ENCODE measurements at regions not wholly inside any gene's neighbourhood (a gene's known extent, or its start where the extent isn't known, plus 50 kb on each side); places are given as distances from the start of the nearest gene placed in this dataset.

- Histone ChIP-seq H3K27ac (no peak overlapping the region), H3K4me2 (no peak overlapping the region), H3K9me2 (replicated peaks; ENCODE audit: insufficient read depth) (no peaks in the 10 kb centered on the region), H3K79me2 (no peaks in the 10 kb centered on the region), H3K36me3 (replicated peaks; ENCODE audit: insufficient read depth, low read depth) (no peaks in the 10 kb centered on the region), H3K4me1 (ENCODE audit: insufficient read depth) (peaks cover 4% of the 10 kb centered on the region), H2AFZ (no peak overlapping the region), H3K4me3 (no peak overlapping the region), H4K20me1 (ENCODE audit: insufficient read depth, poor library complexity, severe bottlenecking) (no peaks in the 10 kb centered on the region), H3K9me3 (ENCODE audit: low read depth) (no peaks in the 10 kb centered on the region), H3K27me3 (no peaks in the 10 kb centered on the region)
- no peak for DNase-seq (ENCODE audit: low spot score)
- 88% methylated on average over 3 of the region's 3 CpGs for WGBS (ENCODE audit: low lambda C conversion rate, missing lambda C conversion rate)
- TF ChIP-seq, protein P1, sequence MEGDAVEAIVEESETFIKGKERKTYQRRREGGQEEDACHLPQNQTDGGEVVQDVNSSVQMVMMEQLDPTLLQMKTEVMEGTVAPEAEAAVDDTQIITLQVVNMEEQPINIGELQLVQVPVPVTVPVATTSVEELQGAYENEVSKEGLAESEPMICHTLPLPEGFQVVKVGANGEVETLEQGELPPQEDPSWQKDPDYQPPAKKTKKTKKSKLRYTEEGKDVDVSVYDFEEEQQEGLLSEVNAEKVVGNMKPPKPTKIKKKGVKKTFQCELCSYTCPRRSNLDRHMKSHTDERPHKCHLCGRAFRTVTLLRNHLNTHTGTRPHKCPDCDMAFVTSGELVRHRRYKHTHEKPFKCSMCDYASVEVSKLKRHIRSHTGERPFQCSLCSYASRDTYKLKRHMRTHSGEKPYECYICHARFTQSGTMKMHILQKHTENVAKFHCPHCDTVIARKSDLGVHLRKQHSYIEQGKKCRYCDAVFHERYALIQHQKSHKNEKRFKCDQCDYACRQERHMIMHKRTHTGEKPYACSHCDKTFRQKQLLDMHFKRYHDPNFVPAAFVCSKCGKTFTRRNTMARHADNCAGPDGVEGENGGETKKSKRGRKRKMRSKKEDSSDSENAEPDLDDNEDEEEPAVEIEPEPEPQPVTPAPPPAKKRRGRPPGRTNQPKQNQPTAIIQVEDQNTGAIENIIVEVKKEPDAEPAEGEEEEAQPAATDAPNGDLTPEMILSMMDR (IDR thresholded peaks at IDR 0.05; ENCODE audit: poor library complexity) = no peak
These were observed 198.1 kb upstream of the CPHXL start for GRCh38 chr16:75924397-75924796.

DNA sequence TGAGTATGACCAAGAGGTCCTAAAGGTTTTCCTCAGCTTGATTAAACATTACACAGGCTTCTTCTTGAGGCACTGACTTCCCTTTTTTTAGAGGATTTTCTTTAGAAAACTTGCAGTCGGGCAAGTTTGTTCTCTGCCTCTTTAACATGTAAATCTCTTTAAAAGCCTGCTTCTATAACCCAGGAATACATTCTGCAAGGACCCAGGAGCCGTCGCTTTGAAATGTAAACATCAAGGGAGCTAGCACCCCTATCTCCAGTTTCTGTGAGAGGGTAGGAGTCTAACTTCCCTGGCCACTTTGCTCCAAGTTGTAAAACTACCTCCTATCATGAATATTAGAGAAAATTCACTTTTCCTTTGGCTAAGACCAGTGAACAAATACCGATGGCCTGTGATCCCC is 201.5 kb upstream of the CPHXL start:
- WGBS (ENCODE audit: low lambda C conversion rate, missing lambda C conversion rate) = 24% methylated on average over 4 of the region's 4 CpGs
- Histone ChIP-seq H3K4me1 (ENCODE audit: insufficient read depth) (peaks cover 4% of the 10 kb centered on the region), H3K9me3 (ENCODE audit: low read depth) (no peaks in the 10 kb centered on the region)

GRCh38 chr16:75928295-75928694 is 202.0 kb upstream of the CPHXL start:
- H3K4me3 ChIP-seq = no peak overlapping the region
- no peak overlapping the region for H3K27ac ChIP-seq
- H3K36me3 ChIP-seq (replicated peaks; ENCODE audit: insufficient read depth, low read depth) = peaks cover 4% of the 10 kb centered on the region
- no peaks in the 10 kb centered on the region for H3K79me2 ChIP-seq
- H4K20me1 ChIP-seq (ENCODE audit: insufficient read depth, poor library complexity, severe bottlenecking) = no peaks in the 10 kb centered on the region
- TF ChIP-seq EZH2phosphoT487 (IDR thresholded peaks at IDR 0.05; ENCODE audit: low read depth, severe bottlenecking, unreplicated experiment) = no peak
- TF ChIP-seq, protein P1 (IDR thresholded peaks at IDR 0.05; ENCODE audit: poor library complexity) = no peak
- TF ChIP-seq EZH2 (IDR thresholded peaks at IDR 0.05; ENCODE audit: borderline replicate concordance) = no peak
- WGBS (ENCODE audit: low lambda C conversion rate, missing lambda C conversion rate) = 74% methylated on average over 1 of the region's 1 CpG
- no peak overlapping the region for H3K4me2 ChIP-seq
- no peaks in the 10 kb centered on the region for H3K27me3 ChIP-seq
- peaks cover 4% of the 10 kb centered on the region for H3K4me1 ChIP-seq (ENCODE audit: insufficient read depth)
- H3K9me2 ChIP-seq (replicated peaks; ENCODE audit: insufficient read depth) = no peaks in the 10 kb centered on the region
- DNase-seq (ENCODE audit: low spot score) = no peak
- no peaks in the 10 kb centered on the region for H3K9me3 ChIP-seq (ENCODE audit: low read depth)
- H2AFZ ChIP-seq = no peak overlapping the region

More for the DNA sequence above, 201.5 kb upstream of the CPHXL start:
- Histone ChIP-seq H3K27me3 (no peaks in the 10 kb centered on the region), H3K4me2 (no peak overlapping the region), H3K27ac (peak overlapping the region; percentile 50), H3K9me2 (replicated peaks; ENCODE audit: insufficient read depth) (no peaks in the 10 kb centered on the region), H3K36me3 (replicated peaks; ENCODE audit: insufficient read depth, low read depth) (peaks cover 4% of the 10 kb centered on the region), H3K79me2 (no peaks in the 10 kb centered on the region), H3K4me3 (no peak overlapping the region), H2AFZ (peak overlapping the region; percentile 33), H4K20me1 (ENCODE audit: insufficient read depth, poor library complexity, severe bottlenecking) (no peaks in the 10 kb centered on the region)
- DNase-seq (ENCODE audit: low spot score) = no peak
- TF ChIP-seq, protein P1 (IDR thresholded peaks at IDR 0.05; ENCODE audit: poor library complexity) = no peak
- TF ChIP-seq EZH2phosphoT487 (IDR thresholded peaks at IDR 0.05; ENCODE audit: low read depth, severe bottlenecking, unreplicated experiment) (no peak), EZH2 (IDR thresholded peaks at IDR 0.05; ENCODE audit: borderline replicate concordance) (no peak)

GRCh38 chr16:75929046-75929445 is 202.8 kb upstream of the CPHXL start:
- Histone ChIP-seq H2AFZ (no peak overlapping the region), H3K27me3 (no peaks in the 10 kb centered on the region), H3K36me3 (replicated peaks; ENCODE audit: insufficient read depth, low read depth) (peaks cover 4% of the 10 kb centered on the region), H3K9me2 (replicated peaks; ENCODE audit: insufficient read depth) (no peaks in the 10 kb centered on the region), H3K27ac (no peak overlapping the region), H3K9me3 (ENCODE audit: low read depth) (no peaks in the 10 kb centered on the region), H3K4me3 (no peak overlapping the region), H3K79me2 (no peaks in the 10 kb centered on the region), H3K4me2 (no peak overlapping the region), H4K20me1 (ENCODE audit: insufficient read depth, poor library complexity, severe bottlenecking) (no peaks in the 10 kb centered on the region), H3K4me1 (ENCODE audit: insufficient read depth) (peaks cover 4% of the 10 kb centered on the region)
- no peak for TF ChIP-seq EZH2phosphoT487 (IDR thresholded peaks at IDR 0.05; ENCODE audit: low read depth, severe bottlenecking, unreplicated experiment)
- no peak for TF ChIP-seq EZH2 (IDR thresholded peaks at IDR 0.05; ENCODE audit: borderline replicate concordance)
- TF ChIP-seq, protein P1 (IDR thresholded peaks at IDR 0.05; ENCODE audit: poor library complexity) = no peak
- 100% methylated on average over 1 of the region's 1 CpG for WGBS (ENCODE audit: low lambda C conversion rate, missing lambda C conversion rate)
- DNase-seq (ENCODE audit: low spot score) = no peak

All from hepatocyte (in vitro differentiated cells).